GM19467 (cell line): ENCODE measurements at regions not wholly inside any gene's neighbourhood (a gene's known extent, or its start where the extent isn't known, plus 50 kb on each side); places are given as distances from the start of the nearest gene placed in this dataset.
"Not testable (repeated sequence)": the region's sequence is repeated elsewhere in the genome, so short reads cannot be mapped to it uniquely, and the experiment has no call there.

Source experiments
- ATAC-seq: cut with Tn5 transposase; IDR thresholded peaks from one replicate; pipeline ENCODE4 v1.9.1; 2021; ENCODE audit warnings: mild to moderate bottlenecking, moderate library complexity; ENCODE audit not compliant: unreplicated experiment

DNA sequence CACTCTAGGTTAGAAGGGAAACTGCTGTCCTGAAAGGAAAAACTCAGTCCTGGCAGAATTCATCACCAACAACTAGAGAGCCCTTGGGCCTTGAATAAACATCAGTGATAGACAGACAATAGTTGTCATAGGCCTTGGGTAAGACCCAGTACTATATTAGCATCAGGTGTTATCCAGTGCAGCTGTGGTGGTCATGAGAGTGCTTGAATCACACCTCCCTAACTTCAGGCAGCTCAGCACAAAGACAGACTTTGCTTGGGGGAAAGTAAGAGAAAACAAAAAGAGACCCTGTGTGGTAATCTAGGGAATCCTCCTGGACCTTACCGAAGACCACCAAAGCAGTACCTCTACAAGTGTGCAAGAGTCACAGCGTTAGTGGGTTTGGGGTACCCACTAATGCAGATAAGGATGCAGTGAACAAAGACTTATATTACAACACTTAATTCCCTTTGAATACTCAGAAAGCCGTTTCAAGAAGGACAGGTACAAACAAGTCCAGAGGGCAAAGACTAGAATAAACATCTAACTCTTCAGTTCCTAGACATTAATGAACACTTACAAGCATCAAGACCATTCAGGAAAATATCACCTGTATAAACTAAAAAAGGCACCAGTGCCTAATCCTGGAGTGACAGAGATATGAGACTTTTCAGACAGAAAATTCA lies 332.3 kb upstream of the EPHA3 start:
- ATAC-seq, result no peak

DNA sequence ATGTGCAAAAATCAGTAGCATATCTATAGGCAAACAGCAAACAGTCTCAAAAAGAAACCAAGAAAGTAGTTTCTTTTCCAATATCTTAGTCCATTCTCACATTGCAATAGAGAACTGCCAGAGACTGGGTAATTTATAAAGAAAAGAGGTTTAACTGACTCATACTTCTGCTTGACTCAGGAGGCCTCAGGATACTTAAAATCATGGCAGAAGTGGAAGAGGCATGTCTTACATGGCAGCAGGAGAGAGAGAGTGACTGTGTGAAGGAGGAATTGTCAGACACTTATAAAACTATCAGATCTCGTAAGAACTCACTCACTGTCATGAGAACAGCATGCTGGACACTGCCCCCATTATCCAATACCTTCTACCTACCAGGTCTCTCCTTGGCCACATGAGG lies 327.9 kb upstream of the EPHA3 start:
- no peak for ATAC-seq

DNA sequence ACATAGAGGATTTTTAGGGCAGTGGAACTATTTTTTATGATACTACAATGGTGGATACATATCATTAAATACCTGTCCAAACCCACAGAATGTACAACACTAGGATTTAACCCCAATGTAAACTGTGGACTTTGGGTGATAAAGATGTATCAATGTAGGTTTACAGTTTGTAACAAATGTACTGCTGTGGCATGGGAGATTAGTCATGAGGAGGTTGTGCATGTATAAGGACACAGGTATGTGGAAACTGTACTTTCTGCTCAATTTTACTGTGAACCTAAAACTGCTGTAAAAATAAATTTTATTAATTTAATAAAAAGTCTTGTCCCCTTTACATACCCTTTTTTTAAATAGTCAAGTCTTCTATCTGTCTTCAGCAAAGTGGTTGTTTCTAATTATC lies 322.5 kb upstream of the EPHA3 start:
- ATAC-seq, result no peak

GRCh38 chr3:88785841-88786240 lies 321.6 kb upstream of the EPHA3 start:
- no peak for ATAC-seq

- ATAC-seq, result no peak
Measured at GRCh38 chr3:88795503-88795902, 311.9 kb upstream of the EPHA3 start.

DNA sequence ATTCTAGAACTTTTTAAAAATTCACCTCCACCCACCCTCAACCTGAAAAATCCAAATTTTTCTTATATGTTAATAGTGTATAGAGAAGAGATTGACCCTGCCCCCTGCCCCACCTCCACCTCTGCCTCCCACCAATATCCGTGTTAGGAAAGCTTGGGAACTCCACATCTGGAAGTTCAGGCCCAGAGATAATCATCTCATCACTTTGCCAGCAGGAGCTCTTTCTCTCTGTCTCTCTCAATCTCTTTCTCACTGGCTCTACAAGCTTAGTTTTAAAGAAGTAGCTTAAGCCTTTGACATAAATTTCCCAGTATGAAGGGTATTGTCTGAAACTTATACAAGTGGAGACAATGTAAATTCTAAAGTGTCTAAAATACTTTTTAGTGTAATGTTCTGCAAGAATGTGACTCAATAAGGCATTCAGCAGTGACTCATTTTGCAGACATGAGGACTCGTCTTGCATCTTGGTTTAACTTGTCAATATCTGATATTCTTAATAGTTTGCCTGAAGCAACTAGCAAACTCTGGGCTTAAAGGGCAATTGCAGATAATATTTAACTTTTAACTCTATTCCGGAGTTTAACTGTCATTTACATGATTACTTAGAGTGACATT lies 299.8 kb upstream of the EPHA3 start:
- ATAC-seq, result no peak

DNA sequence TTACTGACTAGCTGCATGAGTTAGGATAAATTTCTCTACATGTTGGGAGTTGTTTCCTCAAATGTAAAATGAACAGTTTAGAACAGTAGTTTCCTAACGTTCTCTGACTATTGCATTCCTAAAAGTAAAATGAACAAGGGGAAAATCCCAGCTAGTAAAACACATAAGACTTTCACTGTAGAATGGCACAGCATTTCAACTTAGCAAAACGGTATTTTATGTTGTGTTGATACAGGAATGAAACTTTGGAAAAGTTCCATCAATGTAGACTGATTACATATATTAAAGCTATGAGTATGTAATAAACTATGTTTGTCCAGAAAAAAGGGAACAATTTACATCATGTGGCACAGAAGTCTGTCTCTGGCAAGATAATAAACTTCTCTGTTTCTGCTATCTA lies 297.4 kb upstream of the EPHA3 start:
- ATAC-seq, result no peak

DNA sequence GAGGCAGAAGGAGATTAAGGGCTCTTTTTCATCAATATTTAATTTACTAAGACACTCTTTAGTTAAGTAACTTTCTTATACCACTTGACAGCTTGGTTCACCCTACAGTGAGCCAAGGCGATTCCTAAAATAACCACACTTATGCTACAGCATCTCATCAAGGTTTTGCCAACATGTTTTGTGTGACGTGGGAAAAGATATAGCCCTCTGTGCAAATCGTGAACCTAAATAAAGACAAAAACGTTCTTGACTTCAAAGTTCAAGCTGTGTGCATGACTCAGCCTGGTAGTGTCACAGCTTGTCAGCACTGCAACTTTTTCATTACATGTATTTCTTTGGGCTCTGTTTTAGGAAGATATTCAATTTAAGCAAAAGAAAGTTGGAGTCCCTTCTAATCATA lies 297.0 kb upstream of the EPHA3 start:
- ATAC-seq, result no peak

DNA sequence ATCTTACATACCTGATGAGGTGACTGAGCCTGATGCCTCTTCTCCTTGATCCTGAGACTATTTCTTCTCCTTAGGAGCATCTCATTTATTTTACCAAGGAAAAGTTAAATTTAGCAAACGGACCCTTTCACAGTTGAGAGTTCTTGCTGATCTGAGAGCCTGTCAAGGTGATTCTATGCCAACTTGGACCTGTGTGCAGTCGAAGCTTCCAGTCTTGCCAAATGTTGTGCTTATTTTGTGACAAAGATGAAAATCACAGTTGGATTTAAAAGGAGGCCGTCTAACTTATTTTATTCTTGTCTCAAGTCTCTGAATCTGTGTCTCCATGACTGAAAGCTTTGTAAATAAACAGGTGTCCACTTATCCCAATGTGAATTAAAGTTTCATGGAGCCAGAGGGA lies 296.3 kb upstream of the EPHA3 start:
- no peak for ATAC-seq

DNA sequence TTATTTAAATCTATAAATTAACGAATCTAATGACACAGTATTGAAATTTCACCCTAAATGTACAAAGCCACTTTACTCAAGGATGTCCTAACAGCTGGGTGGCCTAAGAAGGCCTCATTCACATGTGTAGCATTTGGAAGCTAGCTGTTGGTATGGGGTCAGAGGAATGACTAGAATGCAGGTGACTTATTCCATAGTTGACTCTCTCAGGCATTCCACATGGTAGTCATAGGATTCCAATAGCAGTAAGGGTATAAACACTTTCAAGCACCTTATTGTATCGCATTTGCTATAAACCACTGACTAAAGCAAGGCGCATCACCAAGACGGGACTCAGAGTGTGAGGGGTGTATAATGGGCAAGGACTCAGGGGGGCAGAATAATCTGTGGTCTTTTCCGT lies 294.8 kb upstream of the EPHA3 start:
- ATAC-seq, result no peak

DNA sequence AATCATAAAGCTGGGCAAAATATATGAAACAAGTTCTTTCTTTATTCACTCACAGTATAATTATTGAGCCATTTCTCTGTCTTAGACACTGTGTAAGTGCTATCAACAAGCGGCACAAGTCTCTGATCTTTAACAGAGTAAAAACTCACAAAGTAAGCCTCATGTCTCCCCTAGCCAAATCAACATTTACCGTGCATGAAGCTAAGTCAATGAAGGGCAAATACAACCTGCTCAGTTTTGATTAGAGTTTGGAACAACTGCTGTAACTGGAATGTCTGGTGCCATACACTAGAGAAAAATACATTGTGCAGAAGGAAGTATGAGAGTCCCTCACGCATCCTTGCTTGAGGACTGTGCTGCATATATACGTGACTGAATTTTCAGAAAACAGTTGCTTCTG lies 291.0 kb upstream of the EPHA3 start:
- no peak for ATAC-seq

GRCh38 chr3:88824666-88825564 lies 282.5 kb upstream of the EPHA3 start:
- ATAC-seq, result no peak

DNA sequence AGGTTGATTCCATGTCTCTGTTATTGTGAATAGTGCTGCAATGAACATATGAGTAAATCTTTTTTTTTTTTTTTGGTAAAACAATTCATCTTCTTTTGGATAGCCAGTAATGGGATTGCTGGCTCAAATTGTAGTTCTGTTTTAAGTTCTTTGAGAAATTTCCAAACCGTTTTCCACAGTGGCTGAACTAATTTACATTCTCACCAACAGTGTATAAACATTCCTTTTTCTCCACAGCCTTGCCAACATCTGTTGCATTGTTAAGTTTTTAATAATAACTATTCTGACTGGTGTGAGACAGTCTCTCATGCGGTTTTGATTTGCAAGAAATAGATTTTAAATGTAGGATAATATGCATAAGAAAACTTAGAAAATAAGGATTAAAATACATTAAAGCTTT lies 279.0 kb upstream of the EPHA3 start:
- ATAC-seq, result no peak

DNA sequence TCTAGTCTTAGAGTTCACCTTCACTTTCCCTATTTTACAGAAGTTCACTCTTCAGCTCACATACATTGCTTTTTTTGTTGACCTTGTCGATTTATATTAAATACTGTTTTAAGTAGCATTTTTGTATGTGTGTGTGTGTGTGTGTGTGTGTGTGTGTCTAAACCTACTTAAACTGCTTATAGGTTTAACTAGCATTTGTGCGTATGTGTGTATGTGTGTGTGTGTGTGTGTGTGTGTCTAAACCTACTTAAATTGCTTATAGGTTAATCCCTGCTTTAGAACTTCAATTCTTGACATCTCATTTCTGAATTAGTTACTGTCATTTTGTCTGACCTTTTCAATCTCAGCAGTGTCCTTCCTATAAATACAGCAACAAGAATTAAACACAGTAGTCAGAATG lies 254.8 kb upstream of the EPHA3 start:
- ATAC-seq, result no peak

DNA sequence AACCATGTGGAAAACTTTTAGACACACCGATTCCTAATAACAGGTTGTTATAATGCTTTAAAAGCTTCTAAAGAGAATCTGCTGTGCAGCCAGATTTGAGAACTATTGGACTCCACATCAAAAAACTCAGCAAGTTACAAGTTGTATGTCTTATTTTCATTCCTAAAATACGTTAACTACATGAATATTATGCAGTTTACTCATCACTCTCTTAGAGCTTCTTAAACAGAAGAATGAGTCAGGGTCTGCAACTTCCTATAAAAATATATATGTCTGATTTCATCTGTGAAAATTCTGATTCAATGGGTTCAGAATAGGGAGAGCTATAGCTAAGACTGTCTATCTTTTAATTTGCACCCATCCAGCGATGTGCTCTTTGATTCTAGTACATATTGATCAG lies 244.2 kb upstream of the EPHA3 start:
- ATAC-seq, result no peak

DNA sequence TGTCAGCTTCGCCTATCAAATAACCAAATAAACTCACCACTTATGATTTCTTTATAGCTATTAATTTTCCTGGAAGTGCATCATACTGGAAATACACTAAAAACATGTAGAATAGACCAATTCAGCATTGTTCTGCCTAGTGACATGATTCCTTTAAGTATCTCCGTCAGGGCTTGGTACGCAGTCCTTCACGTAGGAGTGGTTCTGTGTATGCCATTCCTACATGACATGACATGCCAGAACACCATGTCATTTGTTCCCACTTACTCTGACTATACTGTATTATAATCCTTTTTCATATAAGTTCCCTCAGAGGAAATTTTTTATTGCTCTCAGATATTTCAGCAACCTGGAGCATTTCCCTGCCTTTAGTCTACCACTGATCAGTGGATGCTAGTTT lies 230.7 kb upstream of the EPHA3 start:
- no peak for ATAC-seq

DNA sequence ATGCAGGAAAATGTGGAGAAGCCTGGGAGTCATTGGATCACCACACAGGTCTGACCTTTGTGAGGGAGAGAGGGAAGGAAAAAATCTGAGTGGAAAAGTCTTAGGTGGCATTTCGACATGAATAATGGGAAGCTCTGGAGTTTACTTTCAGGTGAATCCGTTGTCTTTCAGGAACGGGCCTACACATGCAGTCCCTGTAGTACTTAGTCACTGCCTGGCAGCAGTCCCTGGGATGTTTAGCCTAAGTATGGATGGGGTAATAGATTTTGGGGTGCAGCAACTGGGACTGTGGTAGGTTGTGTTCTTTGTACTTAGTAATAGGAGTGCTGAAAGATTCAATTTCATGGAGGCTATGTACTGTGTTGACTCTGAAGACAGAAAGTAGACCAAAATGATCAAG lies 227.5 kb upstream of the EPHA3 start:
- ATAC-seq, result no peak

DNA sequence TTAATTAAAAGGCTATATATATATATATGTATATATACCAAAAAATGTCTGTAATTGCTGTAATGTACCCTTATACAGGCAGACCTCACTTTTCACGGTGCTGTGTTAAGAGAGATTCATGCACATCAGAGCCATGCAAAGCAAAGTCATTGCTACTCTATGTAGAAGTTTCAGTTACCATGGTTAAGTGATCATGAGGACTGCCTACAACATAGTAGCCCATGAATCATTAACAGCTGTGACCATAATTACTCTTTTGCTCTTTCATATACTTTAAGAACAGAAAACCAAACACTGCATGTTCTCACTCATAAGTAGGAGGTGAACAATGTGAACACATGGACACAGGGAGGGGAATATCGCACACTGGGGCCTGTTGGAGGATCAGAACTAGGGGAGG lies 225.3 kb upstream of the EPHA3 start:
- peak; percentile 98 for ATAC-seq

- ATAC-seq, result not testable (repeated sequence)
Measured at GRCh38 chr3:88886624-88887023, 220.8 kb upstream of the EPHA3 start.

- no peak for ATAC-seq
Measured at GRCh38 chr3:88896026-88896425, 211.4 kb upstream of the EPHA3 start.

DNA sequence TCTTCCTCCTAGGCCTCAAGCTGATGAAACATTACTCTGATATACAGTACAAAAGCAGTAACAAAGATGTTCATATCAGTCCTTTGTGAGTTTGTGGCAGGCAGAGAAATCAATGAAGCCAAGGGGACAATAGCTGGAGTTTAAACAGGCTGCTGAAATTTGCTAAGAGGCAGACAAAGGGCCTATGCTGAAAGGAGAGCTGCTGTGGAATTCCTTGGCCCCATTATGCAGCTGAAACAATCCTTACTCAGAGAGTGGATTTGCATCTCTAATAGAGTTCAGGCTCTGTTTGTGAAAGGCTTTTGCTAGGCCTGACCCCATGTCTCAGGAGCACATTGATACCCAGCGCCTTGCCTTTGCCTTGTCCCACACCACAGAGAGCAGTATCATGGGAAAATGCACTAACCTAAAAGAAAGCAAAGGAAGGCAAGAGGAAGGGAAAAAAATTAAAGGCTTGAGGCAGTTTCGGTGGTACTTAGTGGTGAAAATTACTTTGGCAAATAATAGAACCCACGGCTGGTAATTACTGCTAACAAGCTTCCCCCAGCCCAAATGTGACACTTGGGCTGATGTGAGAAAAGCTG lies 195.0 kb upstream of the EPHA3 start:
- no peak for ATAC-seq

- no peak for ATAC-seq
Measured at GRCh38 chr3:88918841-88919240, 188.6 kb upstream of the EPHA3 start.
